Duodenal mucosa (tissue), 2 donors: ENCODE measurements at regions not wholly inside any gene's neighbourhood (a gene's known extent, or its start where the extent isn't known, plus 50 kb on each side); places are given as distances from the start of the nearest gene placed in this dataset.

Experiments used
- H3K27ac ChIP-seq: one replicate; pipeline ENCODE4 v1.7.0; 2013; ENCODE audit warnings: low read depth, low read length
- H3K27me3 ChIP-seq, 2 donors: one replicate each; pipeline ENCODE4 v1.7.0; 2013; ENCODE audit warnings: low read length in 2 of 2, control low read depth in 1 of 2; ENCODE audit not compliant: insufficient read depth in 2 of 2, control insufficient read depth in 1 of 2
- H3K36me3 ChIP-seq, 2 donors: one replicate each; pipeline ENCODE4 v1.7.0; 2013; ENCODE audit warnings: low read length in 2 of 2, control low read depth in 1 of 2; ENCODE audit not compliant: insufficient read depth in 2 of 2, control insufficient read depth in 1 of 2
- H3K4me1 ChIP-seq, 2 donors: one replicate each; pipeline ENCODE4 v1.7.0; 2013; ENCODE audit warnings: low read length in 2 of 2, control low read depth in 1 of 2; ENCODE audit not compliant: insufficient read depth in 2 of 2, control insufficient read depth in 1 of 2
- H3K4me3 ChIP-seq, 2 donors: one replicate each; pipeline ENCODE4 v1.7.0; 2013; ENCODE audit warnings: low read length in 2 of 2, low read depth in 1 of 2
- H3K9ac ChIP-seq, 2 donors: one replicate each; pipeline ENCODE4 v1.7.0; 2013; ENCODE audit warnings: low read length in 2 of 2, low read depth in 1 of 2
- H3K9me3 ChIP-seq, 2 donors: one replicate each; pipeline ENCODE4 v1.7.0; 2013; ENCODE audit warnings: low read length in 2 of 2, control low read depth in 1 of 2; ENCODE audit not compliant: control insufficient read depth in 1 of 2

- no peak overlapping the region for H3K27ac ChIP-seq
- no peak overlapping the region for H3K4me3 ChIP-seq
- H3K9me3 ChIP-seq: no peaks in the 10 kb centered on the region
- no peaks in the 10 kb centered on the region for H3K27me3 ChIP-seq
- H3K36me3 ChIP-seq: no peaks in the 10 kb centered on the region
- no peak overlapping the region for H3K9ac ChIP-seq
- H3K4me1 ChIP-seq: no peaks in the 10 kb centered on the region
These were observed 121.3 kb downstream of the FOXI3 start for GRCh38 chr2:88331239-88331638.

- Histone ChIP-seq H3K4me1 (no peaks in the 10 kb centered on the region), H3K36me3 (no peaks in the 10 kb centered on the region), H3K4me3 (no peak overlapping the region), H3K9me3 (no peaks in the 10 kb centered on the region), H3K27me3 (no peaks in the 10 kb centered on the region), H3K9ac (no peak overlapping the region), H3K27ac (no peak overlapping the region)
These were observed 122.5 kb downstream of the FOXI3 start for GRCh38 chr2:88329815-88330603.

GRCh38 chr2:88321449-88322248, 130.8 kb downstream of the FOXI3 start:
- Histone ChIP-seq H3K9ac (no peak overlapping the region), H3K27ac (no peak overlapping the region), H3K36me3 (no peaks in the 10 kb centered on the region), H3K27me3 (no peaks in the 10 kb centered on the region), H3K4me3 (no peak overlapping the region), H3K4me1 (no peaks in the 10 kb centered on the region), H3K9me3 (no peaks in the 10 kb centered on the region)

GRCh38 chr2:88320076-88320773, 132.3 kb downstream of the FOXI3 start:
- H3K4me3 ChIP-seq: no peak overlapping the region
- no peaks in the 10 kb centered on the region for H3K9me3 ChIP-seq
- no peaks in the 10 kb centered on the region for H3K27me3 ChIP-seq
- no peak overlapping the region for H3K27ac ChIP-seq
- no peaks in the 10 kb centered on the region for H3K36me3 ChIP-seq
- H3K9ac ChIP-seq: no peak overlapping the region
- no peaks in the 10 kb centered on the region for H3K4me1 ChIP-seq

- H3K9me3 ChIP-seq: no peaks in the 10 kb centered on the region
- H3K27me3 ChIP-seq: no peaks in the 10 kb centered on the region
- no peaks in the 10 kb centered on the region for H3K4me1 ChIP-seq
- no peak overlapping the region for H3K27ac ChIP-seq
- no peaks in the 10 kb centered on the region for H3K36me3 ChIP-seq
- no peak overlapping the region for H3K4me3 ChIP-seq
- H3K9ac ChIP-seq: no peak overlapping the region
These were observed 133.6 kb downstream of the FOXI3 start for GRCh38 chr2:88318956-88319330.

GRCh38 chr2:88318071-88318955, 134.2 kb downstream of the FOXI3 start:
- H3K36me3 ChIP-seq: no peaks in the 10 kb centered on the region
- H3K9ac ChIP-seq: no peak overlapping the region
- no peak overlapping the region for H3K4me3 ChIP-seq
- no peaks in the 10 kb centered on the region for H3K9me3 ChIP-seq
- H3K27me3 ChIP-seq: no peaks in the 10 kb centered on the region
- H3K27ac ChIP-seq: no peak overlapping the region
- no peaks in the 10 kb centered on the region for H3K4me1 ChIP-seq

- no peaks in the 10 kb centered on the region for H3K4me1 ChIP-seq
- H3K9me3 ChIP-seq: peaks cover 0 to 2% of the 10 kb centered on the region in 2 donors
- no peaks in the 10 kb centered on the region for H3K27me3 ChIP-seq
- no peak overlapping the region for H3K4me3 ChIP-seq
- H3K36me3 ChIP-seq: no peaks in the 10 kb centered on the region
- H3K27ac ChIP-seq: no peak overlapping the region
- no peak overlapping the region for H3K9ac ChIP-seq
These were observed 140.6 kb downstream of the THNSL2 start for GRCh38 chr2:88310787-88311186.

GRCh38 chr2:88307817-88308216, 137.7 kb downstream of the THNSL2 start:
- no peaks in the 10 kb centered on the region for H3K4me1 ChIP-seq
- no peak overlapping the region for H3K9ac ChIP-seq
- H3K27me3 ChIP-seq: no peaks in the 10 kb centered on the region
- no peaks in the 10 kb centered on the region for H3K36me3 ChIP-seq
- no peak overlapping the region for H3K27ac ChIP-seq
- H3K4me3 ChIP-seq: no peak overlapping the region
- H3K9me3 ChIP-seq: peaks cover 0 to 2% of the 10 kb centered on the region in 2 donors

GRCh38 chr2:88303865-88304264, 133.7 kb downstream of the THNSL2 start:
- Histone ChIP-seq H3K4me3 (no peak overlapping the region), H3K36me3 (no peaks in the 10 kb centered on the region), H3K9me3 (peaks cover 0 to 2% of the 10 kb centered on the region in 2 donors), H3K9ac (no peak overlapping the region), H3K27ac (no peak overlapping the region), H3K27me3 (no peaks in the 10 kb centered on the region), H3K4me1 (no peaks in the 10 kb centered on the region)
